ENCODE measurements at regions not wholly inside any gene's neighbourhood (a gene's known extent, or its start where the extent isn't known, plus 50 kb on each side); places are given as distances from the start of the nearest gene placed in this dataset.

GRCh38 chr1:220992705-220993052 is 113.4 kb downstream of the HLX start:
- TF ChIP-seq, protein P1, sequence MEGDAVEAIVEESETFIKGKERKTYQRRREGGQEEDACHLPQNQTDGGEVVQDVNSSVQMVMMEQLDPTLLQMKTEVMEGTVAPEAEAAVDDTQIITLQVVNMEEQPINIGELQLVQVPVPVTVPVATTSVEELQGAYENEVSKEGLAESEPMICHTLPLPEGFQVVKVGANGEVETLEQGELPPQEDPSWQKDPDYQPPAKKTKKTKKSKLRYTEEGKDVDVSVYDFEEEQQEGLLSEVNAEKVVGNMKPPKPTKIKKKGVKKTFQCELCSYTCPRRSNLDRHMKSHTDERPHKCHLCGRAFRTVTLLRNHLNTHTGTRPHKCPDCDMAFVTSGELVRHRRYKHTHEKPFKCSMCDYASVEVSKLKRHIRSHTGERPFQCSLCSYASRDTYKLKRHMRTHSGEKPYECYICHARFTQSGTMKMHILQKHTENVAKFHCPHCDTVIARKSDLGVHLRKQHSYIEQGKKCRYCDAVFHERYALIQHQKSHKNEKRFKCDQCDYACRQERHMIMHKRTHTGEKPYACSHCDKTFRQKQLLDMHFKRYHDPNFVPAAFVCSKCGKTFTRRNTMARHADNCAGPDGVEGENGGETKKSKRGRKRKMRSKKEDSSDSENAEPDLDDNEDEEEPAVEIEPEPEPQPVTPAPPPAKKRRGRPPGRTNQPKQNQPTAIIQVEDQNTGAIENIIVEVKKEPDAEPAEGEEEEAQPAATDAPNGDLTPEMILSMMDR (IDR thresholded peaks at IDR 0.05 in 4 of 5, conservative IDR thresholded peaks at IDR 0.05 in 1 of 5), result no peak
- TF ChIP-seq POLR2A (IDR thresholded peaks at IDR 0.05), result no peak
